ENCODE measurements at regions not wholly inside any gene's neighbourhood (a gene's known extent, or its start where the extent isn't known, plus 50 kb on each side); places are given as distances from the start of the nearest gene placed in this dataset.

DNA sequence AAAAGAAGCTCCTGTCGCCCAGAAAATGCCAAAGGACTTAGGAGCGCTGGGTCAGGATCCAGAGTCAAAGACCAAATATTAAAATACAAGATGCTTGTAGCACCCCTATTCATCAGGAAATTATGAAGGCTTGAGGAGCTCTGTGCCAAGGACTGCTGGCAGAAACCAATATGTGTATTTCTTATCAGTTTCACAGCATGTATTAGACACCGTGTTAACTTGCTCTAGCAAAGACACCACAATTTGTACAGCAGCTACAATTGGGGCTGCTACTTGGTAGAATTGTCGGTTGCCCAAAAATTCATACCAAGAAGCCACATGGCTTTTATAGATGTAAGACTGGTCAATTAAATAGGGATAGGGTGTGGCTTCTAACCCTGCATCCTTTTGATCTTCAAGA, 128.8 kb downstream of the CD47 start:
- TF ChIP-seq, protein P1, sequence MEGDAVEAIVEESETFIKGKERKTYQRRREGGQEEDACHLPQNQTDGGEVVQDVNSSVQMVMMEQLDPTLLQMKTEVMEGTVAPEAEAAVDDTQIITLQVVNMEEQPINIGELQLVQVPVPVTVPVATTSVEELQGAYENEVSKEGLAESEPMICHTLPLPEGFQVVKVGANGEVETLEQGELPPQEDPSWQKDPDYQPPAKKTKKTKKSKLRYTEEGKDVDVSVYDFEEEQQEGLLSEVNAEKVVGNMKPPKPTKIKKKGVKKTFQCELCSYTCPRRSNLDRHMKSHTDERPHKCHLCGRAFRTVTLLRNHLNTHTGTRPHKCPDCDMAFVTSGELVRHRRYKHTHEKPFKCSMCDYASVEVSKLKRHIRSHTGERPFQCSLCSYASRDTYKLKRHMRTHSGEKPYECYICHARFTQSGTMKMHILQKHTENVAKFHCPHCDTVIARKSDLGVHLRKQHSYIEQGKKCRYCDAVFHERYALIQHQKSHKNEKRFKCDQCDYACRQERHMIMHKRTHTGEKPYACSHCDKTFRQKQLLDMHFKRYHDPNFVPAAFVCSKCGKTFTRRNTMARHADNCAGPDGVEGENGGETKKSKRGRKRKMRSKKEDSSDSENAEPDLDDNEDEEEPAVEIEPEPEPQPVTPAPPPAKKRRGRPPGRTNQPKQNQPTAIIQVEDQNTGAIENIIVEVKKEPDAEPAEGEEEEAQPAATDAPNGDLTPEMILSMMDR (optimal IDR thresholded peaks at IDR 0.05 in 1 of 3, IDR thresholded peaks at IDR 0.05 in 1 of 3, conservative IDR thresholded peaks at IDR 0.05 in 1 of 3; ENCODE audit: extremely low read depth in 1 of 3, insufficient read depth in 2 of 3, low read length in 3 of 3), result no peak
- TF ChIP-seq EZH2 (IDR thresholded peaks at IDR 0.05; ENCODE audit: low read length), result no peak

Measured in keratinocyte (primary cell).